ENCODE measurements at regions not wholly inside any gene's neighbourhood (a gene's known extent, or its start where the extent isn't known, plus 50 kb on each side); places are given as distances from the start of the nearest gene placed in this dataset.

GRCh38 chr12:46908236-46908935, 82.6 kb upstream of the SLC38A4 start:
- DNase-seq (ENCODE audit: low read depth): no peak

GRCh38 chr12:46908936-46909635, 83.3 kb upstream of the SLC38A4 start:
- DNase-seq (ENCODE audit: low read depth): no peak
- in situ Hi-C loops (cut with HindIII; ENCODE audit: low pct_unique_long_range_greater_than_20kb, low sequenced_read_pairs): no loop called here

More at GRCh38 chr12:46908236-46908935, 82.6 kb upstream of the SLC38A4 start:
- in situ Hi-C loops (cut with HindIII; ENCODE audit: low pct_unique_long_range_greater_than_20kb, low sequenced_read_pairs): no loop called here

DNA sequence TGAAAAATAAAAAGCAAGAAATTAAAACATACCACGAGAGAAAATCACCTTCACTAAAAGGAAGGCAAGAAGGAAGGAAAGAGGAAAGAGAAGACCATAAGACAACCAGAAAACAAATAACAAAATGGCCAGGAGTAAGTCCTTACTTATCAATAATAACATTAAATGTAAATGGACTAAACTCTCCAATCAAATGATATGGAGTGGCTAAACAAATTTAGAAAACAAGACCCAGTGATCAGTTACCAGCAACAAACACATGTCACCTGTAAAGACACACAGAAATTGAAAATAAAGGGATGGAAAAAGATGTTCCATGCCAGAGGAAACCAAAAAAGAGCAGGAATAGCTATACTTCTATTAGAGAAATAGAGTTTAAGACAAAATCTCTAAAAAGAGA, 85.0 kb upstream of the SLC38A4 start:
- no peak for DNase-seq (ENCODE audit: low read depth)
- in situ Hi-C loops (cut with HindIII; ENCODE audit: low pct_unique_long_range_greater_than_20kb, low sequenced_read_pairs): no loop called here

- DNase-seq (ENCODE audit: low read depth): no peak
- in situ Hi-C loops (cut with HindIII; ENCODE audit: low pct_unique_long_range_greater_than_20kb, low sequenced_read_pairs): no loop called here
These were observed 88.5 kb upstream of the SLC38A4 start for GRCh38 chr12:46914336-46914735.

GRCh38 chr12:46915082-46915481, 89.3 kb upstream of the SLC38A4 start:
- no peak for DNase-seq (ENCODE audit: low read depth)
- in situ Hi-C loops (cut with HindIII; ENCODE audit: low pct_unique_long_range_greater_than_20kb, low sequenced_read_pairs): no loop called here

DNA sequence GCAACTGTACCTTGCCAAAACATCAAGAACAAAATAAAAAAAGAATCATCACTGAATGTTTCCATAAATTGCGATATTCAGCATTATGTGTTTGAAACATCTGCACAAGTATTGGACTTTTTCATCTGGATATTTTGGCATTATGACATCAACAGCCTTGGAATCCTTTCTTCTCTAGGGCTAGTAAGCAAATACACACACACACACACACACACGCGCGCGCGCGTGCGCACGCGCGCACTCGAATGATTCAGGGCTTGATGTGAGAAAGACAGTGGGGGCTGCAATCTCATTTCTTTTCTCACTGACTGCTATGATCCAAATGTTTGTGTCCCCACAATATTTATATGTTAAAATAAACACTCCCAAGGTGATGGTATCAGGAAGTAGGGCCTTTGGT, 90.0 kb upstream of the SLC38A4 start:
- in situ Hi-C loops (cut with HindIII; ENCODE audit: low pct_unique_long_range_greater_than_20kb, low sequenced_read_pairs): no loop called here
- DNase-seq (ENCODE audit: low read depth): no peak

DNA sequence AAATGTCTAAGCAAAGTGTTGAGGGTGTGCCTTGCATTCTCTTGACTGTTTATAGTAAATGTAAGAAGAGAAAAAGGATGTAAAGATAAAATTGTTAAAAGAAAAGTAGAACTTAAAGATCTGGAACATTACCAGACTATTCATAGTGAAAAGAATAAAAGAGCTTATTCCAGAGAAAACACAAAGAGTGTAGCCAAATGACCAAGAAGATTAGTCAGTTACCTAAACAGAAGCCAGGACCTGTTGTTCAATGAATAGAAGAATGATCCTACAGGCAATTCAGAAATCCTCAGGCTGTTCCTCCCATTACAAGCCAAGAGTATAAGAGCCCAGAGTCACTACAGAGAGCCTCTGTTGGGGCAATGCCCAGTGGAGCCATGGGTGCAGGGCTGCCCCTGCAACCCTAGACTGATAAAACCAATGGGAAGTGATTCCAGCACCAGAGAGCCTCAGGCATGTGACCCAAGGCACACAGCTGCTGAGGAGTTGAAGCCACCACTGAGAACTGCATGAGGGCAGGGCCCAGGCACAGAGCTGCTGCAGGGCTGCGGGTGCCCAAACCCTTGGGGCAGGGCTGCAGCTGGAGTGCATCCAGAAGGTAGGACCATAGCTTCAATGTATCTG, 91.1 kb upstream of the SLC38A4 start:
- in situ Hi-C loops (cut with HindIII; ENCODE audit: low pct_unique_long_range_greater_than_20kb, low sequenced_read_pairs): no loop called here
- no peak for DNase-seq (ENCODE audit: low read depth)

GRCh38 chr12:46917821-46918220, 92.0 kb upstream of the SLC38A4 start:
- no peak for DNase-seq (ENCODE audit: low read depth)
- in situ Hi-C loops (cut with HindIII; ENCODE audit: low pct_unique_long_range_greater_than_20kb, low sequenced_read_pairs): no loop called here

DNA sequence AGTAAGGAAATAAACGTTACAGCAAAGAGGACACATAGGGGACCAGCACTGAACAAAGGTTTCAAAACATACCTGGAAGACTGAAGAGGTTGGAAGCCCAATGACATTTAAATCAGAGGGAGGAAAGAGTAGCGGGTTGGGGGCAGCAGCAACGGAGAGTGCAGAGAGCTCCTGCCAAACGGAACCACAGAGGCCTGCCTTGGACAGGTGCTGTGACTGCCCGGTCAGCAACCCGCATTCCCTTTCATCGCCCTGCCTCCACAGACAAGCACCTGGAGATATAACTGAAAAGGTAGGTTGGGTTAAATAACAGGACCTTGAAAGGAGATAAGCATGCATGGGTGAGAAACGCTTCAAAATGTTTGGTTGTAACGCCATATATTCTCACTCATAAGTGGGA, 92.8 kb upstream of the SLC38A4 start:
- in situ Hi-C loops (cut with HindIII; ENCODE audit: low pct_unique_long_range_greater_than_20kb, low sequenced_read_pairs): no loop called here
- DNase-seq (ENCODE audit: low read depth): no peak

DNA sequence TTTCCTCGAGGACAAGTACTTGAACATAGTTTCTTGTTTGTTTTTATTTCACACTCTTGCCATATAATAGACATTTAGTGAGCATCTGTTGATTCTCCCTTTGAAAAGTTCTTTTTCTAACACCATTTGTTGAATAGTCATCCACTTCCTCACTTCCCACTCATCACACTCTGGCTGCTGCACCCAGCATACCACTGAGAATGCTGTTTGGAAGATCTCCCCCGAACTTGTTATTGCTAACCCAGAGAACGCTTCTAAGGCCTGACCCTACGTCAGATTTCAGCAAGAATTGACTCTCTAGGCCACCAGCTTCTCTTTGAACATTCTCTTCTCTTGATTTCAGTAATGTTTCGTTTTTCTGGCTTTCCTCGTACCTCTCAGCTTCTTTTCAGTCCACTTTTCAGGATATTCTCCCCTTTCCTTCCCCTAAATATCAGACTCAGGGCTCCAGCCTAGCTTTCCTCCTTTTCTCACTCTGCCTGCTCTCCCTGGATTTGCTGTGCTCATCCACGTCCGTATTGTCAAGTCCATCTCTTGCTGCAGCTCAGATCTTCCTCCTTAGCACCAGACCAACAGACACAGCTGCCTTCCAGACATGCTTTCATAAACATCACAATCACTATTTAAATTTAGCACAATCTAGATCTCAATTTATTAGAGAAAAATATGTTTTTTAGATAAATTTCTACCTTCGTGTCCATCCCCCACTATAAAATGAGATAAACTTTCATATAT, 94.0 kb upstream of the SLC38A4 start:
- in situ Hi-C loops (cut with HindIII; ENCODE audit: low pct_unique_long_range_greater_than_20kb, low sequenced_read_pairs): no loop called here
- DNase-seq (ENCODE audit: low read depth): no peak

- in situ Hi-C loops (cut with HindIII; ENCODE audit: low pct_unique_long_range_greater_than_20kb, low sequenced_read_pairs): no loop called here
- DNase-seq (ENCODE audit: low read depth): no peak
These were observed 94.7 kb upstream of the SLC38A4 start for GRCh38 chr12:46920499-46920898.

DNA sequence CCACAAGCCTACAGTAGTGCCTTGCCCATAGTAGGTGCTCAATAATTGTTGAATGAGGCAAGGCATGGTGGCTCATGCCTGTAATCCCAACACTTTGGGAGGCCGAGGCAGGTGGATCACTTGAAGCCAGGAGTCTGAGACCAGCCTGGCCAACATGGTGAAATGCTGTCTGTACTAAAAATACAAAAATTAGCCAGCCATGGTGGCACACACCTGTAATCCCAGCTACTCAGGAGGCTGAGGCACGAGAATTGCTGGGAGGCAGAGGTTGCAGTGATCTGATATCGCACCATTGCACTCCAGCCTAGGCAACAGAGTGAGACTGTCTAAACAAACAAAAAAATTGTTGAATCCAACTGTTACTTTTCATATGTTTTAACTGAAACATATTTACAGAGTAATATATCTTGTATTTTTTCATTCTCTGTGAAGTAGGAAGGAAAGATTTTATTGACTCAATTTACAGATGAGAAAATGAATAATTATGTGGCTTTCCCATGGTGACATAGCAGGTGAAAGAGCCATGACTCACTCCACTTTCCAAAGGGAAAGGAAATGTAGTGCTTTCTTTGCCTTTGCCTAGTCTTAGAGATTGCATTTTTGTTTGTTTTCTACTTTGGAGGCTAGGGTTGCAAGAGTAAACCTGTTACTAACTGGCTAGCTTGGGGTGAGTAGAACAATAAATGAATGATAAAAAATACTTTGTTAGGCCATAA, 95.4 kb upstream of the SLC38A4 start:
- DNase-seq (ENCODE audit: low read depth): peak; percentile 17
- in situ Hi-C loops (cut with HindIII; ENCODE audit: low pct_unique_long_range_greater_than_20kb, low sequenced_read_pairs): no loop called here

DNA sequence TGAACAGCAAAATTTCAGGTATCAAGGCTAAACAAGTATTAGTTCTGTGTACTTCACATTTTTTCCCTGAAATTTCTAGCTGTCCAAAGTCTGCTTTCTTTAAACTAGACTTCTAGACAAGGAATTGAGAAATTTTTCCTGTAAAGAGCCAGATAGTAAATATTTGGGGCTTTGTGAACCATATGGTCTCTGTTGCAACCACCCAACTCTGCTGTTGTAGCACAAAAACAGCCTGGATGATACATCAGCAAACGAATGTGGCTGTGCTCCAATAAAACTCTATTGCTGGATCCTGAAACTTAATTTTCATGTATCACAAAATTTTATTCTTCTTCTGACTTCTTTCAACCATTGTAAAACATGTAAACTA, 96.0 kb upstream of the SLC38A4 start:
- DNase-seq (ENCODE audit: low read depth): no peak
- in situ Hi-C loops (cut with HindIII; ENCODE audit: low pct_unique_long_range_greater_than_20kb, low sequenced_read_pairs): no loop called here

DNA sequence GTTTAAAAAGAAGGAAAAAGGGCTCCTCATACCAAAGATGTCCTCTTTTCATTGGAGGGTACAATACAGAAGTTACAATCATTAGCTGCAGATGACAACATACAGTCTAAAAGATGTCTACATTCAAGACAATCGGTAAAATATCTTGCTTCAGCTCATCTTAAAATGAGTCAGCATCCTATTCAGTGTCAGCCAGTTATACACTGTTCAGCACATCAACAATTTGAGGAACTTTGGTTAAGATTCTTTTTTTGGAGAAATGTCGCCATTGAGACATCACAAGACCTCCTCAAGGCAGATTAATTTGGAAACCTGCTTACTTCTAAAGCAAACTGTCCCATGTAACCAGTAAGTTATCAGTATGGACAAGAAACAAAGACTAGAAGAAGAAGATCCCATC, 100.7 kb upstream of the SLC38A4 start:
- in situ Hi-C loops (cut with HindIII; ENCODE audit: low pct_unique_long_range_greater_than_20kb, low sequenced_read_pairs): no loop called here
- DNase-seq (ENCODE audit: low read depth): no peak

GRCh38 chr12:46930101-46930500, 104.3 kb upstream of the SLC38A4 start:
- in situ Hi-C loops (cut with HindIII; ENCODE audit: low pct_unique_long_range_greater_than_20kb, low sequenced_read_pairs): no loop called here

DNA sequence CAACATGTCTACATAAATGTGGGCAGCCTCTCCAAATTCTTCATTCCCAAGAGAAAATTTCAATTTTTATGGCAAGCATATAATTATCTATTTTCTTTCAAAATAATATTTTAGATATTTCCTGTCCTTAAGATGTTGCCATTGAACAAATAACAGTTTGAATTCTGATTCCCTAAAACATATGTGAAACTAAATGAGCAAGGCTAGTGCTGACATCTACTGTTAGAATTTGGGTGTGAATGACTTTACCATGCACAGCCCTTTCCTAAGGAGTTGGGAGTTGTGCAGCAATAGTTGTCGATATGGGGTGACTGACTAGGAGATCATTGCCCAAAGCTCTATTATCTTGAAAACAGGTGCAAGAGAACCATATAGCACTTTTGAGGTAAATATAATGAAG, 108.2 kb upstream of the SLC38A4 start:
- peak; percentile 22 for DNase-seq (ENCODE audit: low read depth)
- in situ Hi-C loops (cut with HindIII; ENCODE audit: low pct_unique_long_range_greater_than_20kb, low sequenced_read_pairs): no loop called here

More at GRCh38 chr12:46930101-46930500, 104.3 kb upstream of the SLC38A4 start:
- DNase-seq (ENCODE audit: low read depth): no peak

DNA sequence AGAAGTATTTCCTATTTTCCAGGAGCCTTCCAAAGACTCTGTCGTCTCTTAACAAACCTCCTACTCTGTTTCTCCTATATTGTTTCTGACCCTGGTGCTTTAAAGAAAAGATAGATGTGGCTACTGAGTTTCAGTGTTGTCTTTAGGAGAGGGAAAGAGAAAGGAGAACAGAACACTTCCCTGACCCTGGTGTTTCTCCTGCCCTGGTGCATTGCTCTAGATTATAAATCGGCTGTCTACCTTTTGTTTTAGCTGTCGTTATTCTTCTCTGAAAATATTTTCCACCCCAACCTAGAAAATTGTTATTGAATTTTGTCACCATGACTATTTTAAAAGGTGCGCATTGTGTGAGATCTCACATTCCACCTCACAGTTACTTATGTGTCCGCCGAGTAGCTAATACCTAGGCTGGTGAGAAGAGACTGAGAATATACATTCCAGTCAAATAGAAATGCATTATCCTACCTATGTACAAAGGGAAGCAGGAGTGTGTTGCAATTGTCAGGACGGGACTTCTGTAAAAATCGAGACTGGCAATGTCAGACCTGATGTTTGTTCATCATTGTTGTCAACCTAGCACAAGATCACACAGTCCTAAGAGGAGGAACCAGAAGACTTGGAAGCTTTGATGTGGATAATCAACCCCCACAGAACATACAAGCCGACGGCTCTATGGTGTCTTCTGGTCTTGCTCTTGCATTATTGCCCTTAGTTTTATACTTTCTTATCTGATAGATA, 108.7 kb upstream of the SLC38A4 start:
- in situ Hi-C loops (cut with HindIII; ENCODE audit: low pct_unique_long_range_greater_than_20kb, low sequenced_read_pairs): no loop called here
- no peak for DNase-seq (ENCODE audit: low read depth)
